Occipital lobe (tissue), 1 donor: ENCODE measurements at regions not wholly inside any gene's neighbourhood (a gene's known extent, or its start where the extent isn't known, plus 50 kb on each side); places are given as distances from the start of the nearest gene placed in this dataset.
"Not testable (repeated sequence)": the region's sequence is repeated elsewhere in the genome, so short reads cannot be mapped to it uniquely, and the experiment has no call there.

Source experiments
- DNase-seq: peaks from one replicate; lab custom pipeline; 2025; lab: John Stamatoyannopoulos, UW

- DNase-seq, result no peak
These were observed 61.4 kb downstream of the NXNL2 start for GRCh38 chr9:88596376-88596775.

- DNase-seq, result no peak
These were observed 70.0 kb downstream of the NXNL2 start for GRCh38 chr9:88604836-88605511.

- DNase-seq, result no peak
These were observed 70.8 kb downstream of the NXNL2 start for GRCh38 chr9:88605512-88606362.

DNA sequence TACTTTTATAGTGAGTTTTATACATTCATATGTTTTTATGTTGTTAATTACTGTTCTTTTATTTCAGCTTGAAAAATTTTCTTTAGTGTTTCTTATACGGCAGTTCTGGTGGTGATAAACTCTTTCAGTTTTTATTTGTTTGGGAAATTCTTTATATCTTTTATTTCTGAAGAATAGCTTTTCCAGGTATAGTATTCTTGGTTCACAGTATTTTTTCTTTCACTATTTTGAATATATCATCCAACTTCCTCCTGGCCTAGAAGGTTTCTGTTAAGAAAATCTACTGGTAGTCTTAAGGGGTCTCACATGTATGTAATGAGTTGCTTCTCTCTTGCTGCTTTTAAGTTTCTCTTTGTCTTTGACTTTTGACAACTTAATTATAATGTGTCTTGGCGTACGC lies 79.4 kb downstream of the NXNL2 start:
- DNase-seq, result no peak

- no peak for DNase-seq
These were observed 88.7 kb downstream of the NXNL2 start for GRCh38 chr9:88623698-88624097.

GRCh38 chr9:88628114-88628513 lies 93.1 kb downstream of the NXNL2 start:
- no peak for DNase-seq

GRCh38 chr9:88628811-88629210 lies 93.8 kb downstream of the NXNL2 start:
- no peak for DNase-seq

DNA sequence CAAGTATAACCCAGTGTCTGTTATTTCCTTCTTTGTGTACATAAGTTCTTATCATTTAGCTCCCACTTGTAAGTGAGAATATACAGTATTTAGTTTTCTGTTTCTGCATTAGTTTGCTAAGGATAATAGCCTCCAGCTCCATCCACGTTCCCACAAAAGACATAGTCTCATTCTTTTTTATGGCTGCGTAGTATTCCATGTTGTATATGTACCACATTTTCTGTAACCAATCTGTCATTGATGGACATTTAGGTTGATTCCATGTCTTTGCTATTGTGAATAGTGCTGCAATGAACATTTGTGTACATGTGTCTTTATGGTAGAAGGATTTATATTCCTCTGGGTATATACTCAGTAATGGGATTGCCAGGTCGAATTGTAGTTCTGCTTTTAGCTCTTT lies 95.6 kb downstream of the NXNL2 start:
- DNase-seq, result not testable (repeated sequence)

- no peak for DNase-seq
These were observed 100.2 kb downstream of the NXNL2 start for GRCh38 chr9:88635151-88635550.

DNA sequence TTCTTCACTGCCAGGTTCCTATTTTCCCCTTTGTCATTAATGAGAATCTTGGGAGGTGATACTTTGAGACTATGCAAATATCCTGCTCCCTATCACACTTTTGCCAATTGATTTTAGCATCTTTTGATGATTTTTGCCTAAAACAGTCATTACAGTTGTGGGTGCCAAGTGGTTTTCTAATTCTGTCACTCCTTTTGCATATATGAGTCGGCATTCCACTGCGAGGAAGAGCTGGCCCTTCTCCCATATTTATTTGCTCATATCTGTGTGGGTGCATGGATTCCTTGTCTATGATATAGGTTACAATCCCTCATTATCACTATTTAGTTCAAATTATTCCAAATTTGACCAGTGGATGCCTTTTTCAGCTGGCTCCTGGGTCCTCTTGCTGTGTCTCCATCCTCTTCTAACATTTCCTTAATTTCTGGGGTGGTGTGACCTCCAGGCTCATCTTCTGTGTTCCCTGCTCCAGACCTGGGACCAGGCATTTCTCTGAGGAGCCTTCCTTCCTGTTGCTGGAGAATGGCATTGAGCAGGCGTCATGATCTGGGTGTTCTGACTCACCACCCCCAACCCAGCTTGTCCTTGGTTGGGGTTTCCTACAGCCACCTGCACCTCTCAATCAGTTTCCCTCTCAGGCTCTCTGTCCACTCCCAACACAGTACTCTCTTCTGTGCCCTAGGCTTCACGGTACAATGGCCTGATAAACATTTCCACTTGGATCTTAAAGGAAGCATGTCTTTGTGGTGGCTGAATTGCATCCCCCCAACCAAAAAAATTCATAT lies 106.7 kb downstream of the NXNL2 start:
- no peak for DNase-seq

- DNase-seq, result no peak
These were observed 107.4 kb downstream of the NXNL2 start for GRCh38 chr9:88642336-88642735.

GRCh38 chr9:88643931-88644330 lies 109.0 kb downstream of the NXNL2 start:
- DNase-seq, result no peak

DNA sequence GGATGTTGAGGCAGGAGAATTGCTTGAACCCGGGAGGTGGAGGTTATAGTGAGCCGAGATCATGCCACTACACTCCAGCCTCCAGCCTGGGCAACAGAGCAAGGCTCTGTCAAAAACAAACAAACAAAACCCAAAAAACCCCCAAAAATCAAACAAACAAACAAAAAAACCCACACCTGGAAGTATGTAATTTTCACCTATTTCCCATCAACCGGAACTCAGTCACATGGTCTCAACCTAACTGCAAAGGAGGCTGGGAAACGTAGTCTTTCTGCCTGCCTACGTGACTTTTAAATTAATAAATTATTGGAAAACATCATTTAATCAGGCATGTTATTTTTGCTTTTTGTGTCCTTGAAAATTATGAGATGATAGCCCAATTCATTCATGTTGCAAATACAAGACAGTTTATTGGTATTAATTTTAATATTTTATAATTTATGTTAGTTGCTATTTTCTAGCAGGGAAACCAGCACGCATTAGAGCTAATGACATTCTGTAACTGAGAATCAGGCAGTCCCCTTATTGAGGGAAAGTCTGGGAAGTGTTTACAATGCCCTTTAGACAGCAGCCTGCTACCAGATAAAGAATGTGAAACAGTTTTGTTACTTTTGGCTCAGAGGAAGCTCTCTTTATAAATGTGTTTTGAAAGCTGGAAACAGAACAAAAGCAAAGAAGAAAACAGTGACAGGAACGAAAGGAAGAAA lies 110.3 kb downstream of the NXNL2 start:
- no peak for DNase-seq

DNA sequence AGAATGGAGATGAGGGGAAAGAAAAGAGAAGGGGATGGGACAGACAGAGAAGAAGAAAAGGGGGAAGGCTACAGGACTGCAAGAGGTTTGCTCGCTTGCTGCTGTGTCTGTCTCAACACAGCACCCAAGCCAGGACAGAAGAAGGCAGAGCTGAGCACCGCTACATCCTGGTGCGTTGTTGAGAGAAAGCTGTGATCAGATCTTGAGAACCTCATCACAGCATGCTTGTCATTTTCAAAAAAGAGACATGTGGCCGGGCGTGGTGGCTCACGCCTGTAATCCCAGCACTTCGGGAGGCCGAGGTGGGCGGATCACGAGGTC lies 110.9 kb downstream of the NXNL2 start:
- no peak for DNase-seq

DNA sequence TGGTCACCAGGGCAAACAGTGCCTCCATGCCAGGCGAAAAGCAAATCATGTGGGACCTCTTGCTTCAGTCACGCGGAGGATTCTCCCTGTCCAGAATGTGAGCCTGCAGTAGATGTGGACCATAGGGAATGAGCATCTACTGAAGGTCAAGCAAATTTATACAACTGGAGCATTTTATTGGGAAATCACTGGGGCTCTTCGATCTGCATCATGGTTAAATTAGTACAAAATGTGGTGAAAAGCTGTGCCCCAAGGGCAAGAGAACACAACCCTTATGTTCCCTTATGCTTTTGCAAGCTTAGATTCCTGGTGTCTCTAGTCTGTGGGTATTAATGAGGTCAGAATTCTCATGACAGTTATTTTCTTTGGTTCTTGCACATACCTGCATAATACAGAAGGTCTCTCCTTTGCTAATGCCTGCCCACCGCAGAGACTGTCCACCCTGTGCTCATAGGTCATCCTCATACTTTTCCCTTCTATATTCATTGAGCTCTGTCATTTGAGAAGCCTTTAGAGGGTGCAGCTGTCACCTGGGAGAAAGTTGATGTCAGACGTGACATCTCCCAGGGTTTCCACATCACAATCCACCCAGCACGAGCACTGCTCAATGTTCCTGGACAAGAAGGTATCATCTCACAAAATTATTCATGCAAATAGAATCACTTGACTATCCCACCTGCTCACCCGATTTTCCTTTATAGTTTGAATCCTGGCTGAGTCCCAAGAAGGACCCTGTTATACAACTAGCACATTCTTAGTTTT lies 111.7 kb downstream of the NXNL2 start:
- DNase-seq, result no peak

DNA sequence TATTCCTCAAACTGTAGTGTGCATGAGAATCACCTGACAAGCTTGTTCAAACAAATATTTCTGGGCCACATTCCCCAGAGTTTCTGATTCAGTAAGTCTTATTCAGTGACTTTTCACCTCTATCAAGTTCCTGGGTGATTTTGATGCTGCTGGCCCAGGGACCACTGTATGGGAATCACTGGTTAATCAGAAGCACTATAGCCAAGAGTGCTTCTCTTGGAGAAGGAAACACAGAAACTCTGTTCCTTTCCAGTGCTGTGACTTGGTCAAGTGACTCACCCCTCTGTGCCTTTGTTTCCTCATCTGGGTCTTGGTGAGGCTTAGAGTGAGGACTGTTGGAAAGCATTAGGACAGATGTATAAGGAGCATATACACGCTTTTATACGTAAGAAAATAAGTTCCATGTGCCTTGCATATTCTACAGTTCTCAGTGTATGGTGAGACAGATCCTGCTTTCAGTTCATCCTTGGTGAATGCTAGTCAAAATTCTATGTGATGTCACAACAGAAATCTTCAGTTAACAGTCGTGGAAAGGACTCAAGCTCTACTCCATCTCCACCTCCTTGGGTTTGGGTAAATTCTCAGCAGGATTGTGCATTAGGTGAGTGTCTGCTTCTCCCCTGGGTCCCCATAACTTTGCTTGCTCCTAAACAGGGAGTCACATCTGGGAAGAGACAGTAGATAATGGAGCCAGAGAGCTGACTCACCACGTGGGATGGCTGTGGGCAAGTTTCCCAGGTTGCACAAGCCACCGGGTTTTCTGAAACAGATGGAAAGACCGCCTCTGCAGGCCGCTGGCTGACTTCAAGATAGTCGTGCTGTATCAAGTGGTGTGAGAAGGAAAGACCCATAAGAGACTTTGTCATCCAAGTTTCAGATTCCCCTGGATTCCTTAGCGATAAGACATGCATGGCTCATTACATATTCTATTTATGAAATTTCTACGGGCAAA lies 117.0 kb downstream of the NXNL2 start:
- peak; percentile 78 for DNase-seq

DNA sequence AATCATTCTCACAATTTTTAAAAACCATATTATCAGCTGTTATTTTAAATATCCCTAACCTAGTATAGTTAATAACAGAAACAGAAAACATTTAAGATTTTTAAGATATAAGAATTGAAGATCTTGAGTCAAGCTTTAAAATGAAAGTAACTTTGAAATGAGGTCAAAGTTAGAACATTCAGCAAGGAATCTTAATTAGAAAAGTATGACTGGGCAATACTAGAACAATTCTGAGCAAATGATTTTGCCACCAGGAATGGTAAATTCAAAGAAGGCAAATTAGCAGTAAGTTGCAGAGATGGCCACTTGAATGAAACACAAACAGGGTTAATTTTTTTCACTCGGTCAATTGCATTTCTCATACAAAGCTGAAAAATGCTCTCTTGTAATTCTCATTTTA lies 117.9 kb downstream of the NXNL2 start:
- DNase-seq, result no peak

GRCh38 chr9:88653406-88653805 lies 118.4 kb downstream of the NXNL2 start:
- DNase-seq, result no peak

DNA sequence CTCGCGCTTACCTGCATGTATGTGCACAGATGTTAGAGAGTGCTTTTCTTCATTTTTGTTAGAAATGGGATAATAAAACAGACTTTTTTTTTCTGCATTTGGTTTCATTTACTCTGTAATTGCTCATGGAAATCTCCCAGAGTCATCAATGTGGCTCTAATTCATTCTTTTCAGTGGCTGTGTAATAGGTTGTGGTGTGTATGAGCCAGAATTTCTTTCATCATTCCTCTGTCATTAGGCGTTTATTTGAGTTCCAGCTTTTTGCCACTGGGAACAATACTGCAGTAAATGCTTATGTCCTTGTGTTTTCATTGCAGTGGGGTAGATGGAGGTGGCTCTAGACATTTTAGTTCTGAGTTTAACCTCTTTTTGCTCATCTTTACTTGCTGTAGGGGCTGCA lies 118.9 kb downstream of the NXNL2 start:
- no peak for DNase-seq

- DNase-seq, result no peak
These were observed 122.9 kb downstream of the NXNL2 start for GRCh38 chr9:88657893-88658292.
